Heart left ventricle (tissue), 16 donors: ENCODE measurements at regions not wholly inside any gene's neighbourhood (a gene's known extent, or its start where the extent isn't known, plus 50 kb on each side); places are given as distances from the start of the nearest gene placed in this dataset.

Experiments
- ATAC-seq, 4 donors: fragments of 200-7000 bp; cut with Tn5 transposase; one replicate each; pipeline ENCODE4 v1.9.1; 2020 to 2022; ENCODE audit warnings: moderate library complexity in 4 of 4, mild to moderate bottlenecking in 3 of 4, moderate number of reproducible peaks in 1 of 4
- DNase-seq, 5 donors: peaks; one replicate each; pipeline ENCODE4 v3.0.0-alpha.2; 2020
- H3K27ac ChIP-seq, 12 donors: fragments of 200-600 bp; sonication (generic) in 4 of 12; one replicate each; pipeline versions ENCODE4 v1.5.0 to v1.8.0; 2016 to 2022; ENCODE audit warnings: mild to moderate bottlenecking in 2 of 12
- H3K27me3 ChIP-seq, 9 donors: fragments of 200-600 bp; sonication (generic) in 2 of 9; one replicate each; pipeline versions ENCODE4 v1.5.1 to v1.8.0; 2016 to 2022; ENCODE audit warnings: mild to moderate bottlenecking in 3 of 9
- H3K36me3 ChIP-seq, 9 donors: fragments of 200-600 bp; sonication (generic) in 2 of 9; one replicate each; pipeline versions ENCODE4 v1.5.0 to v1.8.0; 2018 to 2022; ENCODE audit warnings: mild to moderate bottlenecking in 2 of 9
- H3K4me1 ChIP-seq, 12 donors: fragments of 200-600 bp; sonication (generic) in 4 of 12; one replicate each; pipeline versions ENCODE4 v1.5.0 to v1.8.0; 2016 to 2022; ENCODE audit warnings: mild to moderate bottlenecking in 3 of 12
- H3K4me3 ChIP-seq, 12 donors: fragments of 200-600 bp; sonication (generic) in 4 of 12; one replicate each; pipeline versions ENCODE4 v1.5.0 to v1.8.0; 2017 to 2022; ENCODE audit warnings: mild to moderate bottlenecking in 9 of 12, moderate library complexity in 4 of 12
- H3K9me3 ChIP-seq, 12 donors: fragments of 200-600 bp; sonication (generic) in 4 of 12; one replicate each; pipeline versions ENCODE4 v1.5.0 to v1.8.0; 2016 to 2022; ENCODE audit warnings: mild to moderate bottlenecking in 1 of 12
- POLR2A ChIP-seq, 2 donors: fragments of 450-650 bp; IDR thresholded peaks; one replicate each; pipeline ENCODE4 v1.6.1; 2017; ENCODE audit warnings: antibody characterized with exemption in 2 of 2, mild to moderate bottlenecking in 2 of 2, moderate library complexity in 2 of 2
- WGBS, 4 donors: extraction: QIAGEN DNeasy Blood & Tissue Kit in 2 of 4; methylation state at CpG; one replicate each; pipeline versions ENCODE4 v1.1.5 to v1.1.7; 2013 to 2018; 5-methylcytosine and 5-hydroxymethylcytosine counted together
- intact Hi-C, 10 donors: fragments of 100-400 bp; cut with DNase I; formaldehyde crosslinking; loops; one replicate each; pipeline versions ENCODE4 v1.11.1 to v1.14.2; 2022
- TF ChIP-seq, protein P1 (sequence below), 12 donors: fragments of 200-600 bp; sonication (generic) in 4 of 12; IDR thresholded peaks; one replicate each; pipeline versions ENCODE4 v1.5.0 to v1.8.0; 2018 to 2022; ENCODE audit warnings: antibody characterized with exemption in 12 of 12, mild to moderate bottlenecking in 5 of 12
- donor health status: ischemic (EF 13 %, LVEDD 7.1; RV severe dilation, severe dysfunction).
- donor health status: healthy with polysubstance abuse.
- donor health status: DM: no; HTN: yes; CAD: no.
- donor health status: DM: no; HTN: no; CAD: no.
- donor health status: ischemic (EF 25% LVEDD 6.9; RV normal size, moderate dysfunction).
- donor health status: ischemic (EF 25% LVEDD 5.7; RV mildly dilated, moderate dysfunction).
- donor health status: healthy.
- donor health status: DM: yes; HTN: yes; CAD: no.
- donor health status: ischemic (EF 35%, LVEDD 5.7; RV mildly dilated, moderate dysfunction).
- donor health status: nonischemic (EF 11% LVEDD 7.7; RV severe dilation, severe dysfunction).
- donor health status: DM: yes; HTN: yes; CAD: no.
- donor health status: PGD.
- donor health status: ischemic (EF 29% LVEDD 5.4; RV normal size, mild dysfunction).
- donor health status: nonischemic (EF 23%, LVEDD 6.1; RV moderate dilation, normal function).

DNA sequence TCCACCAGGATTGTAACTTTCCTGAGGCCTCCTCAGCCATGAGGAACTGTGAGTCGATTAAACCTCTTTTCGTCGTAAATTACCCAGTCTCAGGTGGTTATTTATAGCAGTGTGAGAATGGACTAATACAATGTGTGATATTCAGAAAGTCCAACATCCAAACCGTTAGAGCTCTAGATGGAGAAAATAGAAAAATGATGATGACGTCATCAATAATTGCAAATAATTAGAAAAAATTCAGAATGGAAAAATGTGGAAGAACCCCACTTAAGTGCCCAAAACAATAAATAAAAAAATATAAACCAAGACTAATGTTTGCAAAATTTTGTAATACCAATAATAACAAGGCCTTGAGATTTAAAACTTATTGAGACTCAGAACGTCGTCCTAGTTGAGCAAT, 103.0 kb upstream of the PLPPR5 start:
- Histone ChIP-seq H3K4me3 (no peak overlapping the region), H3K4me1 (no peaks in the 10 kb centered on the region), H3K36me3 (no peaks in the 10 kb centered on the region), H3K27me3 (no peaks in the 10 kb centered on the region), H3K27ac (no peak overlapping the region), H3K9me3 (peaks cover 0 to 6% (median 0%) of the 10 kb centered on the region in 12 donors)
- WGBS, 4 donors, result 68 to 84% (median 80%) methylated on average over 7 of the region's 7 CpGs
- intact Hi-C loops, result no loop called here
- ATAC-seq, result no peak
- no peak for TF ChIP-seq POLR2A (IDR thresholded peaks at IDR 0.05)
- DNase-seq, result no peak

DNA sequence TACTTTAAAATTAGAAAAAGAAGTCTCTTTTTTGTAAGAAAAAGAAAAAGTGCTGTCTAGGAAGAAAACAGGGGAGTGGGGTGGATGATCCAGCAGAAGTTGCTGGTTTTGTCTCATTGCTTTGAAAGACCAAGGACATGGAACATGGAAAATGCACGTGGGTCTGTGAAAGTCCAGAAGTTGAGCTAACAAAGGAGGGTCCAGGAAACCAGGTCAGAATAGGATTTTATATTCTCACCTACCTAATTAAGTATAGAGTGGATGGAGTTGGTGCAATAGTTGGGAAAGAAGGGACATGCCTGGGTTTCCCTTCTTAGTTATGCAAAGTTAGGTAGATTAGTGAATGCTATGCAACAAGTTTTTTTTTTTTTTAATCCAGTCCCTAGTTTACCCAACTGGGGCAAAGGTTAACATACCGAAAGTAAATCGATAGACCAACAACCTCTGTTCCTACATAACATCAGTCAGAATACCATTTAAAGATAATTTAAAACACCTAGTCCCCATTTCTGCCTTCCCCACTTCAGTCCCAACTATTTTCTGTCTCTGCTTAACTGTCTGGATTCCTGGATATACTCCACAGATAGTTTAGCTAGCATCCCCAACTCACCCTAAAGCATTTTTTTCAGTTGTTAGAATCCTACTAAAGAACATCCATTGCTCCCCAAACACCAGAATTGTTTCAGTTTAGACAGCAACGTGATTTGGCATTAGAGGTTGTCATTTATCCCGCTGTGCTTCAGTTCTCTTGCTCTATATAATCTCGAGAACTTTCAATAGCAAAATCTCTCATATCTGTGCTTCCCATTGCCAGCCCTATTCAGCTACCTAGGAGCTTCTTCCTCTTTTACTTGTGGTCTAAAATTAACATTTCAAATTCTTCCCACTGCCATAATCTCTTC, 105.7 kb upstream of the PLPPR5 start:
- Histone ChIP-seq H3K4me1 (no peaks in the 10 kb centered on the region), H3K9me3 (peaks cover 0 to 7% (median 0%) of the 10 kb centered on the region in 12 donors), H3K27ac (no peak overlapping the region), H3K27me3 (no peaks in the 10 kb centered on the region), H3K36me3 (no peaks in the 10 kb centered on the region), H3K4me3 (no peak overlapping the region)
- DNase-seq (no peak), ATAC-seq (no peak)
- intact Hi-C loops, result no loop called here
- TF ChIP-seq, protein P1, sequence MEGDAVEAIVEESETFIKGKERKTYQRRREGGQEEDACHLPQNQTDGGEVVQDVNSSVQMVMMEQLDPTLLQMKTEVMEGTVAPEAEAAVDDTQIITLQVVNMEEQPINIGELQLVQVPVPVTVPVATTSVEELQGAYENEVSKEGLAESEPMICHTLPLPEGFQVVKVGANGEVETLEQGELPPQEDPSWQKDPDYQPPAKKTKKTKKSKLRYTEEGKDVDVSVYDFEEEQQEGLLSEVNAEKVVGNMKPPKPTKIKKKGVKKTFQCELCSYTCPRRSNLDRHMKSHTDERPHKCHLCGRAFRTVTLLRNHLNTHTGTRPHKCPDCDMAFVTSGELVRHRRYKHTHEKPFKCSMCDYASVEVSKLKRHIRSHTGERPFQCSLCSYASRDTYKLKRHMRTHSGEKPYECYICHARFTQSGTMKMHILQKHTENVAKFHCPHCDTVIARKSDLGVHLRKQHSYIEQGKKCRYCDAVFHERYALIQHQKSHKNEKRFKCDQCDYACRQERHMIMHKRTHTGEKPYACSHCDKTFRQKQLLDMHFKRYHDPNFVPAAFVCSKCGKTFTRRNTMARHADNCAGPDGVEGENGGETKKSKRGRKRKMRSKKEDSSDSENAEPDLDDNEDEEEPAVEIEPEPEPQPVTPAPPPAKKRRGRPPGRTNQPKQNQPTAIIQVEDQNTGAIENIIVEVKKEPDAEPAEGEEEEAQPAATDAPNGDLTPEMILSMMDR (IDR thresholded peaks at IDR 0.05), result no peak
- TF ChIP-seq POLR2A (IDR thresholded peaks at IDR 0.05), result no peak
- 72 to 77% (median 73%) methylated on average over 6 of the region's 6 CpGs for WGBS, 4 donors

DNA sequence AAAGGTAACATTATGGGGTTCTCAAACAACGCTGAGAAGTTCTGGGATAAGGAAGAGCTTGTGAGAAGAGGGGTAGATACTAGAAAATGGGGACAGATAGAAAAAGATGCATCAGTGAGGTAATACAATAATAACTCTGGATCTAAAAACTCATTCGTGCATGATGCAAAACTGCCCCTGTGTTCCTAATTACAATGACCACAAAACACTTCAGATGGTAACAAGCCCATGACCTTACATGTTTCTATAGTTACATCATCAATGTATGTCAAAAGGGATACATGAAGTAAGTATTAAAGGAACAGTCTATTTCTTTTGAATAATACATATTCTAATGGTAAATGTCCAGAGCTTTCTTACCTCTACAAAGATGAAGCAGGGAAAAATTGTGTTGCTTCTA, 110.6 kb upstream of the PLPPR5 start:
- intact Hi-C loops, result no loop called here
- TF ChIP-seq, protein P1 (IDR thresholded peaks at IDR 0.05), result no peak
- no peak for TF ChIP-seq POLR2A (IDR thresholded peaks at IDR 0.05)
- DNase-seq (no peak), ATAC-seq (no peak)
- WGBS, 4 donors, result 70 to 85% (median 78%) methylated on average over 2 of the region's 2 CpGs
- Histone ChIP-seq H3K27me3 (no peaks in the 10 kb centered on the region), H3K9me3 (peaks cover 0 to 7% (median 0%) of the 10 kb centered on the region in 12 donors), H3K4me3 (no peak overlapping the region), H3K27ac (no peak overlapping the region), H3K36me3 (no peaks in the 10 kb centered on the region), H3K4me1 (no peaks in the 10 kb centered on the region)

DNA sequence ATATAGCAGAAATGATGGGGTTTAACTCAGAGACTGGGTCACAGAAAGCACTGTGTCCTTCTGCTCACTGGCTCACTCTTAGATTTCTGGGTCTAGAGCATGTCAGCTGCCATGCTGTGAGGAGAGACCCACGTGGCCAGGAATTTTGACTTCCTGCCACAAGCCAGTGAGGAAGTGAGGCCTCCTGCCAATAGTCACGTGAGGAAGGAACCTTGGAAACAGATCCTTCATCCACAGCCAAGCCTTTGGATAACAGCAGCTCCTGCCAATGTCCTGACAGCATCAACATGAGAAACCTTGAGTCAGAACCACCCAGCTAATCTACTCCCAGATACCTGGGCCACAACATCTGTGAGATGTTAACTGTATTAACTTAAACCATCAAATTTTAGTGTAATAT, 114.5 kb upstream of the PLPPR5 start:
- intact Hi-C loops, result no loop called here
- Histone ChIP-seq H3K36me3 (no peaks in the 10 kb centered on the region), H3K4me1 (no peaks in the 10 kb centered on the region), H3K4me3 (no peak overlapping the region), H3K9me3 (no peaks in the 10 kb centered on the region), H3K27ac (no peak overlapping the region), H3K27me3 (no peaks in the 10 kb centered on the region)
- ATAC-seq (no peak), DNase-seq (no peak)
- no peak for TF ChIP-seq POLR2A (IDR thresholded peaks at IDR 0.05)
- TF ChIP-seq, protein P1 (IDR thresholded peaks at IDR 0.05), result no peak
- 2 to 10% (median 7%) methylated on average over 1 to 2 of the region's 2 CpGs for WGBS, 4 donors
